ENCODE measurements at regions not wholly inside any gene's neighbourhood (a gene's known extent, or its start where the extent isn't known, plus 50 kb on each side); places are given as distances from the start of the nearest gene placed in this dataset.

DNA sequence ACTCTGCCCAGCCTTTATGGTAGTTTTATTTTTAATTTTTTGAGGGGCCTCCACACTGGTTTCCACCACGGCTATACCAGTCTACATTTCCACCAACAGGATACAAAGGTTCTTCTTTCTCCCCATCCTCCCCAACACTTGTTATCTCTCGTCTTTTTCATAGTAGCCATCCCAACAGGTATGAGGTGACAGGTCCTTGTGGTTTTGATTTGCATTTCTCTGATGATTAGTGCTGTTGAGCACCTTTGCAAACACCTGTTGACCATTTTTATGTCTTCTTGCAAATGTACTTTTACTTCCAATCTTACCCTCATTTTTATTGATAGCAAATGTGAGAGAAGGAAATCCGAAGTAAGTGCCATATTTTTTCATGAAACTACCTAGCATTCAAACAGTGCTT, 195.4 kb upstream of the PREP start:
- DNase-seq, result no peak

- DNase-seq, result no peak
Measured at GRCh38 chr6:105596284-105596755, 193.4 kb upstream of the PREP start.

GRCh38 chr6:105595829-105596228, 192.9 kb upstream of the PREP start:
- no peak for DNase-seq

- no peak for DNase-seq
Measured at GRCh38 chr6:105594821-105595220, 191.9 kb upstream of the PREP start.

DNA sequence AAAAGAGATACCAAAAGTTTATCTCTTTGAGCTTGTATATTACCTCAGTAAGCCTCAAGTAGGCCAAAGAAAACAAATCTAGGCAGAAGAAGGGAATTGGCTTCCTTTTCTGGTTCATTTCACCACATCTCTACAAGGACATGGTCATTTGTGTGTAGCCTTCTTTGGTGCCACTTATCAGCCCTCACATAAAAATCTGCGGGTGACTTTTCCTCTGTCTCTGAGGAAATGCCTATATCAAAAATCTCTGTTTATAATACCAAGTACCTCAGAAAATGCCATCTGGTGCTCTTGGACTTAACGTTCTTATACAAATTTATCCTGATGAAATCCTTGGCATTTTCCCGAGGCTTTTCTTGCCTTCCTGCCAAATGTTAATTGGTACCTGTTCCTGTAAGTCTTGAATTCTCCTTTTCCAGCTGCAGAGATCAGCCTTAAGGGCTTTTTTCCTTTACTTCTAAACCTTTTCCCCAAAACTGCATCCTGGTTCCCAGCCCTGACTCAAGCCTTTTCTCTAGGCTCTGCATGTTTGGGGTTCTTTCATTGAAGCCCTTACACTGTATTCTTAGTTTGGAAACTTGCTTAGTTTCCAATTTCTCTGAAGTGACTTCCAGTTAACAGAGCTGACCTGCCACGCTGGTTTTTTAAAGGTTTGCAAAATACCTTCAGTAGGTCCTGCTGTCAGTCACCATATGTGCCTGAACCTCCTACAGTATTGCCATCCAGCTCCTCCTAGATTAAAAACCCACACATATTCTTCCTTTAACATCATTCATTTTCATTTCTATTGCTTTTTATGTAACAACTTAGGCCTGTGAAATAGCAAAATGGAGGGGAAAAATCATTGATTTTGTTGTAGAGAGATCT, 191.2 kb upstream of the PREP start:
- DNase-seq, result peak; percentile 19

DNA sequence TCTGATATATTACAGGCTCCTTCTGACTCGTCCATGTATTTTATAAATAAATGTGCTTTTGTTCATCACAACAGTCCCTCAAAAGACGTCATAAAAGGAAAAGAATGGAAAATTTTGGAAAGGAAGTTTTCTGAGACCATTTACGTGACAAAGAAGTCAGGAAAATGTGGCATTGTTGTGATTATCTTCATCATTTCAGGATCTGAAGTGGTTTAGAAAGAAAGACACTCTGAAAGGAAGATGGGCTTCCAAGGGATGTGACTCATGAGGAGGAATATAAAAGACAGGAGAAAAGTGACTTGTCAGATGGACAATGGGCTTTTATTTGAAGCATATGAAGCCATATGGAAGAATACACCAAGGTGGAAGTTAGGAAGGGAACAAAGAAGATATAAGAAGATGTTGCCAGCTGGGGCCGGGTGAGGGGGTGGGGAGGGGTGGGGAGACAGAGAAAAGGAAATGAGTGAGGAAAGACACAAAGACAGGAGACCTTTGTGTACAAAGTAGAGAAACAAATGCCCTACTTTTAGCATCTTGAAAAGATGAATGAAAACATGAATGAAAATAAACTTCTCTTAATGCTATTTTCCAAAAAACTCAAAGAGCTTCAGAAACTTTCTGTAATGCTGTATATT, 190.3 kb upstream of the PREP start:
- no peak for DNase-seq

DNA sequence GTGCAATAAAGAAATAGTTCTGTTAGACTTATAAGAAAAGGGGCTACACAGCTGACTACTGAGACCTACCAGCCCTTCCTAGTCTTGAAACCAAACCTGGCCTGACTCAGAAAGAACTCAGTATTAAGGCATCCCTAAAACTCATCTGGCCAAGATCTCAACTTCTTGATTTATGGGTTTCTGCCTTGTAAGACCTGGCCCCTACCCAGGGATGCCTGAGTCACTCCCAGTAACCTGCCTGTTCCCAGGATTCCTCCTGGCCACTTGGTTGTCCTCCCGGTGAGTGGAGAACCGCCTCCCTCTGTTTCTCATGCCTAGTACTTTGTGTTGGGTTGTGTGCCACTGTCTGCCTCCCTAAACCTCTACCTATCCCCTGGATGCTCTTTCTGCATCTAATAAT, 189.4 kb upstream of the PREP start:
- DNase-seq, result no peak

DNA sequence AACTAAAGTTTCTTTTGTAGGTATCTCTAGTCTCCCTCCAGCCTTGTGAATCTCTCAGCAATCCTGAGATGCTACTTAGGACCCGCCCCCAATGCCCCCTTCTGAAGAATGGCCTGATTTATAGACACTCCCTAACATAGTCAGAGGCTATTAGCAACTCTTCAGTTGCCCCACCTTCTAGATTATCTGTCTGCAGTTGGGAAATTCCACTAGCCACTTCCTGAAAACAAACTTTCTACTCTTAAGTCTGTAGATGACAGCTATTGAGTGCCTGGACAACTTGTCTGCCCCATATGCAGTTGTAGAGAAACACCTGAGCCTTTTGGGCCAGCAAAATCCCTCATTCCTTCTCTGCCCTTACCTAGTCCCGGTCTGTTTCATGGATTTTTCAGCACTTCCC, 188.2 kb upstream of the PREP start:
- no peak for DNase-seq

DNA sequence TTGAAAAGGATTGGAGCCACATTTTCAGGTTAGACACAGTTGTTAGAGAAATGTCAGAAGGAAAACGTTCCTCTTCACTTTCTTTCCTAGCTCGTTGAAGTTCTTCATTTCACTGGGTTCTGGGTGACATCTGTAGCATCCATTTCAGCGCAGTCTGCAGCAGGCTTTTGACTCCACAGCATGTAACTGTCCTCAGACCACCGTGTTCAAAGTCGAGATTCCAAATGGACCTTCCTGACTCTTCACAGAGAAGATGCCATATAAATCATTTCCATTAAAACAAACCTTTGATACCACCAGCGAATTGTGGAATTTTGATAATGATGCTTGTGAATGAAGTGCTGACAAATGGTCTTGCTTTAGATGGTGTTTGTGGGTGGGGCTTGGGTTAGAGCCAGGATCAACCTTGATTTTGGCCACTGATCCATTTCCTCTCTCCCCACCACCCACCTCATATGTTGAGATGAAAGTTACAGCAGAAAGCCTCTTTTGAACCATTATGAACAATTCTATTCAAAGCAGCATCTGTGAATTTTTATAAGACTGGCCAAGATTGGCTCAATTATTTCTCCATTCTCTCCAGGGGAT, 185.3 kb upstream of the PREP start:
- no peak for DNase-seq

DNA sequence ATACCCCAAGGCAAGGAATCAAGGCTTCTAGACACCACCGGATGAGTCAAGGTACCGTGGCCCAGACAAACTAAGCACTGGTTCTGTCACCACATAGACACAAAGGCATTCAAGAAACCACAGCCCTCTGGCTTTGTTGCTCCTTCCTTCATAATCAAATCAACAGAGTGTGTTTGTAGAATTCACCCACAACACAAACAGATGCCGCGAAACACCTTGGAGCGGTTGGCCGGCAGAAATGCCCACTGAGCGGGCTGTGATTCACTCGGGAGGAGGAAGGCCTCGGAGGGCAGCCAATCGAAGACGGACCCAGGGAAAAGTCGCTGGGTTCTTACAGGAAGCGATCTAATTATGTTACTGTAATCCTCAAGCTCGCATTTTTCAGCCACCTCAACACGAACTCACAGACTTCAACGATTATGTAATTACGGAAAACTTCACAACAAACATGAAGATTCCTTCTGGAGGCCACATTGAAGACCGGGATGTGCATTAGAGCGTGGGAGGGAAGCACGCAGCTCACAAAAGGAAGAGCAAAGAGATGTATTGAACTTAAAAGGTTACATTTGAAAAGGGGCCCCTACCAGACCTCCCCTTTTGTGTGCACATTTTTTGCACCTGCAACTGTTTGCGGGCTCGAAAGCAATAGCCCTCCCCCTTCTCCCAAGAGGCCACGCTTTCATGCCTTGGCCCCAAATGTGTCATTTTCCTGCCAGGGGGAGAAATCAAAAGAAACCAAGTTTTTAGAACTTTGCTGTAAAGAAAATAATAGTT, 184.7 kb upstream of the PREP start:
- DNase-seq, result no peak

DNA sequence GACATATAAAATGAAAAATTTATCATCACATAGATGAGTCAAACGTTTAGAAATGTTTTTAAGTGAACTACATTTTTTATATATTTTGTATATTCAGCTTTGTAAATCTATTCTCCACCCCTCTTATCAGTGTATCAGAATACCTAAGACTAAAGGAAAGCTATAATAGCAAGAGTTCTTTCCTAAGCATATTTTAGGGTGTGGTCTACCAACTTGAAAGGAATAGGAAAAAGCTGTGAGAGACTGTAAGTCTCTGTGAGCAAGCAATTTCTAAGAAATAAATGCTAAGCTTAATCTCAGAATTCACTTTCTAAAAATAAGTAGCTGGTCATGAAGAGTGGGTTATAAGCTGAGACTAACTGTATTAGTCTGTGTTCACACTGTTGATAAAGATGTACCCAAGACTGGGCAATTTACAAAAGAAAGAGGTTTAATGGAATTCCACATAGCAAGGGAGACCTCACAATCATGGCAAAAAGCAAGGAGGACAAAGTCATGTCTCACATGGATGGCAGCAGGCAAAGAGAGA, 175.4 kb upstream of the PREP start:
- DNase-seq, result no peak

GRCh38 chr6:105573556-105573955, 170.7 kb upstream of the PREP start:
- DNase-seq, result no peak

- no peak for DNase-seq
Measured at GRCh38 chr6:105573138-105573537, 170.3 kb upstream of the PREP start.

GRCh38 chr6:105570416-105570815, 167.5 kb upstream of the PREP start:
- no peak for DNase-seq

DNA sequence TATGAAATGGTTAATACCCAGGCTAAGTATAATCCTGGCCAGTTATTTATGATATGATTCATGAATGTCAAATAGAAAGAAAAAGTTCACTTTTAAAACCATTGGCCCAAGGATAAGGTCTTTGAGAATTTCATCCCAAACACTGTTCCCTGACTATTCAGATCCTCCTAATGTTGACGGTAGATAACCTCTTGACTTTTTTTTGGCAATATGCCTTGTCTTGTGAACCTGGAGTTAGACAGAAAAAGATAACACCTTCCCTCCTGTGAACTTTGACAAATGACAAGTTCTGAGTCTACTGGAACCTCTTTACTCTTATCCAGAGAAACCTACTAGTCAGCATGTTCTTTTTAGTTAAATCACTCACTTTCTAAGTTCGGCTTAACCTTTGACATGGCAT, 166.8 kb upstream of the PREP start:
- no peak for DNase-seq

GRCh38 chr6:105568751-105569150, 165.9 kb upstream of the PREP start:
- no peak for DNase-seq

DNA sequence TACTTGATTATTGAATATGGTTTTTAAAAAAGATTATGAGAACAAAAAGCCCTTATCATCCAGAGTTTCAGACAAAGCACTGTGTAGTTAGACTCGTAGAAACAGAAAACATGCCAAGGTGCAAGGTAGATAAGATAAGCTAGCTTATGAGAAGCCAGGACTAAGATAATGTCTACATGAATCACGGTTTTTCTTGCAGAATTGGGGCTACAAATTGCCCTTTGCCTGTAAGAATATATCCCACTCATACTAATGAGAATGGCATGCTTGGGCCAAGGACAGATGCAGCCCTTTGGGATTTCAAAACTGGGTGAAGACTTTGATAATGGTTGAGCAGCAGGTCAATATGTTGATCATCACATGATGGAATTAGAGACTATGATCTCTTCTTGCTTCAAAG, 165.3 kb upstream of the PREP start:
- DNase-seq, result no peak

GRCh38 chr6:105567140-105567539, 164.3 kb upstream of the PREP start:
- no peak for DNase-seq

- no peak for DNase-seq
Measured at GRCh38 chr6:105566503-105566902, 163.6 kb upstream of the PREP start.

DNA sequence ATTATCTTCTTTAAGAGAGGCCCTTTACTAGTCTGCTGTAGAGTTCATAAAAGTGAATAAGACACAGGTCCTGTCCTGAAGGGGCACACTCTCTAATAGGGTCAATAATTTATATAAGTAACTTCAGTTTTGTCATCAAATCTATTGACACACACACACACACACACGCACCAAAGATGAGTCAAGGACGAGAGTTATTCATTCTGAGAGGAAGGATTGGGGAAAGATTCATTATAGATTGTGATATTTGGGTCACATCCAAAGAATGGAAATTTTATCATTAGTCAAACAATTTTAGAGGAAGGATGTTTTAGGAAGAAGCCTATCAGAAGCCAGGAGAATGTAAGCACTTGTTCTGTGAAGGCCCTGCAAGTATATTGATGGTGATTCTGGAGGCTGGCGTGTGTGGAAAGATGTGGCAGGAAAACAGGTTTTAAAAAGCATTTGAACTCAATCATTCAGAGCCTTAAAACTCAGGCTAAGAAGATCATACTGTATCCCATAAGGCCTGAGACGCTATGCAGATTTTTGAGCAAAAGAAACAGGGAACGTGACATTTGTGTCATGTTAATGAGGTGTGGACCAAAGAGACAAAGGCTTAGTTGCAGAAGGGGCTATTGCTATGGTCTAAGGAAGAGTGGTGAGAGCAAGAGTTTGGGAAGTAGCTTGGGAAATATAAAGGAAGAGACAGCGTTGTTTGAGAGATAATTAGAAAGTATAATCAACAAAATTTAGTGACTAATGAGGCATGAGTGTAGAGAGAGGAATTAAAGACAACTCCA, 161.4 kb upstream of the PREP start:
- DNase-seq, result no peak

DNA sequence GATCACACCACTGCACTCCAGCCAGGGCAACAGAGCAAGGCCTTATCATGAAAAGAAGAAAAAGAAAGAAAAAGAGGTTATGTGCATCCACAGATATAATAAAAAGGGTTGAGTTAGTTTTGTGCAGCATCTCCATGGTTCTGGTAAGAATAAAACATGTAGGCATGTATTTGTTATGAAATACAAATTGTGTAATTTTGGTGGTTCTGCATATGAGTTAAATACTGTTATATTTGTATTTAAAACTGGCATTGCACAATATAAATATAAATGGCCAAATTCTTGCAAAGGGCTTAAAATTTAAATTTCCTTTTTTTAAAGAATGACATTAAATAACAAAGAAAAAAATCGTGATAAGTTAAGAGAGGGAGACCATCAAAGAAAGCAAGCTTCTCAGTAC, 159.1 kb upstream of the PREP start:
- no peak for DNase-seq

- no peak for DNase-seq
Measured at GRCh38 chr6:105561486-105561885, 158.6 kb upstream of the PREP start.

All from NCI-H82 (cell line).